Left ventricle myocardium inferior (tissue), 1 donor: ENCODE measurements at regions not wholly inside any gene's neighbourhood (a gene's known extent, or its start where the extent isn't known, plus 50 kb on each side); places are given as distances from the start of the nearest gene placed in this dataset.

Experiments used
- DNase-seq: peaks from one replicate; pipeline ENCODE4 v3.0.0-alpha.2; 2020
- H3K27ac ChIP-seq: fragments of 200-600 bp; replicated peaks from 2 replicates; pipeline ENCODE4 v1.8.0; 2021
- H3K27me3 ChIP-seq: fragments of 200-600 bp; 2 replicates; pipeline ENCODE4 v1.8.0; 2021; ENCODE audit warnings: low read depth
- H3K36me3 ChIP-seq: fragments of 200-600 bp; 2 replicates; pipeline ENCODE4 v1.8.0; 2021
- H3K4me1 ChIP-seq: fragments of 200-600 bp; 2 replicates; pipeline ENCODE4 v1.8.0; 2021
- H3K4me3 ChIP-seq: fragments of 200-600 bp; 2 replicates; pipeline ENCODE4 v1.8.0; 2021; ENCODE audit warnings: mild to moderate bottlenecking, moderate library complexity
- H3K9me3 ChIP-seq: fragments of 200-600 bp; replicated peaks from 2 replicates; pipeline ENCODE4 v1.8.0; 2021
- intact Hi-C: fragments of 100-400 bp; cut with micrococcal nuclease; formaldehyde crosslinking; loops from one replicate; pipeline ENCODE4 v1.11.0; 2022
- TF ChIP-seq, protein P1 (sequence below): fragments of 200-600 bp; IDR thresholded peaks from 2 replicates; pipeline ENCODE4 v1.8.0; 2021; ENCODE audit warnings: antibody characterized with exemption, mild to moderate bottlenecking, borderline replicate concordance
- donor health status: DM: no; HTN: yes; CAD: no; lungs with severe emphysema.

DNA sequence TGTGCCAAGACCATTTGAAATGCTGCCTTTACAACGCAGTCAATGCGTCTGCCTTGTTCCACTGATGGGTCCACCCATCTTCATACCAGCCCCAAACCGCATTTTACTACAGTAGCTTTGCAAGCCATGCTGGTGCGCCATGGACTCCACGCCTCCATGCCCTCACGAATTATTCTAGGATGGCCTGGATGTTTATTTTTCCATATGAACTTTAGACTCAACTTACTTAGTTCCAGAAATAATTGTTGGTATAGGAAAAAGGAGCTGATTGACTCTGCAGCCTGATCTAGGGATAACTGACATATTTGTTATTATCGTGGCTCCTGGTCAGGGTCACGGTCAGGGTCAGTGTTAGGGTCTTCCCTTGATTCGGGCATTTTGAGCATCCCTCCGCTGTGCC, 70.0 kb upstream of the ZNF469 start:
- no peak overlapping the region for H3K27ac ChIP-seq
- intact Hi-C loops, result no loop called here
- peak; percentile 2 for DNase-seq

DNA sequence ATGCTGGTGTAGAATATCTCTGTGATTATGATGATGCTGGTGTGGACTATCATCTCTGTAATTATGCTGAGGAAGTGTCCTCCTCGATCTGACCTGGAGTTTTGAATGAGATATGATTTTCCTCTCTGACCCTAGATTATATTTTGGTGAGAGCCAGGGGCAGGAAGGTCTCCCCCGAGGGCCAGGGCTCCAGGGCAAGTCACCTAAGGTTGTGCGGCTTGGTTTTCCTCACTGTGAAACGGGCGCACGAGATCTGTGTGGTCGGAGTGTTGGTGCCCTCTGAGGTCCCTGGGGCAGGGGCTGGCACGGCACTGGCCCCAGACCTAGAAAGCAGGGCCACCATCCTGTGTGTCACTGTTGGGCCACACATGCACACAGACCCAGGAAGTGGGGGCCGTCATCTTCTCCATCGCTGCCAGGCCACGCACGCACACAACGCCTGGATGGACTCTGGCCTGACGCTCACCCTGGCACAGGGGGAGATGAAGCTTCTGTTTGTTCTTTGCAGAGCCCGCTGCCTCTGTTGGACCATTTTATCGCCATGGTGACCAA, 67.7 kb upstream of the ZNF469 start:
- TF ChIP-seq, protein P1, sequence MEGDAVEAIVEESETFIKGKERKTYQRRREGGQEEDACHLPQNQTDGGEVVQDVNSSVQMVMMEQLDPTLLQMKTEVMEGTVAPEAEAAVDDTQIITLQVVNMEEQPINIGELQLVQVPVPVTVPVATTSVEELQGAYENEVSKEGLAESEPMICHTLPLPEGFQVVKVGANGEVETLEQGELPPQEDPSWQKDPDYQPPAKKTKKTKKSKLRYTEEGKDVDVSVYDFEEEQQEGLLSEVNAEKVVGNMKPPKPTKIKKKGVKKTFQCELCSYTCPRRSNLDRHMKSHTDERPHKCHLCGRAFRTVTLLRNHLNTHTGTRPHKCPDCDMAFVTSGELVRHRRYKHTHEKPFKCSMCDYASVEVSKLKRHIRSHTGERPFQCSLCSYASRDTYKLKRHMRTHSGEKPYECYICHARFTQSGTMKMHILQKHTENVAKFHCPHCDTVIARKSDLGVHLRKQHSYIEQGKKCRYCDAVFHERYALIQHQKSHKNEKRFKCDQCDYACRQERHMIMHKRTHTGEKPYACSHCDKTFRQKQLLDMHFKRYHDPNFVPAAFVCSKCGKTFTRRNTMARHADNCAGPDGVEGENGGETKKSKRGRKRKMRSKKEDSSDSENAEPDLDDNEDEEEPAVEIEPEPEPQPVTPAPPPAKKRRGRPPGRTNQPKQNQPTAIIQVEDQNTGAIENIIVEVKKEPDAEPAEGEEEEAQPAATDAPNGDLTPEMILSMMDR, result no peak
- intact Hi-C loops, result no loop called here
- H3K9me3 ChIP-seq, result no peaks in the 10 kb centered on the region
- DNase-seq, result no peak
- H3K4me3 ChIP-seq, result no peak overlapping the region
- peaks cover 25% of the 10 kb centered on the region for H3K4me1 ChIP-seq
- no peak overlapping the region for H3K27ac ChIP-seq
- H3K36me3 ChIP-seq, result no peaks in the 10 kb centered on the region
- peaks cover 40% of the 10 kb centered on the region for H3K27me3 ChIP-seq

More for the DNA sequence above, 70.0 kb upstream of the ZNF469 start:
- Histone ChIP-seq H3K27me3 (peaks cover 48% of the 10 kb centered on the region), H3K4me3 (no peak overlapping the region), H3K36me3 (no peaks in the 10 kb centered on the region), H3K9me3 (peaks cover 8% of the 10 kb centered on the region), H3K4me1 (peaks cover 18% of the 10 kb centered on the region)
- TF ChIP-seq, protein P1, result no peak

DNA sequence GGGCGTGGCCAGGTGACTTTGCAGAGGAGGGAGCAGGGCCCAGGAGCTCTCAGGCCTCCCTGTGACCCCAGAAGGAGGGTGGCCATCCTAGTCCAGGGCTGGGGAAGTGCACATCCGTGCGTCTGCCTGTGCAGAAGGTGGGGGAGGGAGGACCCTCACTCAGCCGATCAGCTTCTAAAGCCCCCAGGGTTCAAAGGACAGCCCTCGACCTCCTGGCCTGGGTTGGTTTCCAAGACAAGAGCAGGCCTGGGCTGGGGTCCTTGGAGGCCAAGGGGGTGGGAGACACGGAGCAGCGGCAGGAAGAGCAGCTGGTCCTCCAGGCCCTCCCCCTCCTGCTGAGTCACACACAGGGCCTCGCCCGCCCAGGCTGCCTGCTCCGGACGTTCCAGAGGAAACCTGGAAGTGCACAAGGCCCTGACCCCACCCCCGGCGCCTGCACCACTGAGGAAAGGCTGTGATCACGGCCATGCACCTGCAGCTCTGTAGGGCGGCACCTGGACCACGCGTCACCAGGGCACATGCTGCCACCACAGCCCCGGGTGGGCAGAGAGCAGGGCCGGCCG, 67.1 kb upstream of the ZNF469 start:
- intact Hi-C loops, result no loop called here
- no peak overlapping the region for H3K27ac ChIP-seq
- H3K36me3 ChIP-seq, result no peaks in the 10 kb centered on the region
- TF ChIP-seq, protein P1, result no peak
- DNase-seq, result peak; percentile 42
- H3K9me3 ChIP-seq, result no peaks in the 10 kb centered on the region
- H3K27me3 ChIP-seq, result peaks cover 38% of the 10 kb centered on the region
- H3K4me3 ChIP-seq, result peak overlapping the region; percentile 27
- peaks cover 25% of the 10 kb centered on the region for H3K4me1 ChIP-seq

DNA sequence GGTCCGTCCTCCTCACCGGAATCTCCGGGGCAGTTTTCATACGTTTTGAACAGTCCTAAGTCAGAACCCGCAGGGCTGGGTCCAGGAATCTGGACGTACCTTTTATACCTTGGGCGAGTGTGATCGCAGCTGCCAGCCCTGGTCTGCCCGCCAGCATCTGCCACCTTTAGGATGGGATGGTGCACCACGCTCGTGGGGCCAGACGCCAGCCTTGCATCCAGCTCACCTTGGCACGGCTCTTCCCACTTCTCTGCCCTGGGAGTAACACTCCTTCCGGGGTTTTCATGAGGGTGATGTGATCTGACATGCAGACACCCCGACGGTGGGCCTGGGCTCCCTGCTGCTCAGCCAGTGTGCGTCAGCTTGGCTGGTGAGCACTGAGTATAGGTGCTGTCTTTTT, 66.6 kb upstream of the ZNF469 start:
- no peak for DNase-seq
- Histone ChIP-seq H3K4me3 (peak overlapping the region; percentile 27), H3K27me3 (peaks cover 38% of the 10 kb centered on the region), H3K9me3 (no peaks in the 10 kb centered on the region), H3K27ac (no peak overlapping the region), H3K36me3 (no peaks in the 10 kb centered on the region), H3K4me1 (peaks cover 25% of the 10 kb centered on the region)
- TF ChIP-seq, protein P1, result no peak
- intact Hi-C loops, result no loop called here

DNA sequence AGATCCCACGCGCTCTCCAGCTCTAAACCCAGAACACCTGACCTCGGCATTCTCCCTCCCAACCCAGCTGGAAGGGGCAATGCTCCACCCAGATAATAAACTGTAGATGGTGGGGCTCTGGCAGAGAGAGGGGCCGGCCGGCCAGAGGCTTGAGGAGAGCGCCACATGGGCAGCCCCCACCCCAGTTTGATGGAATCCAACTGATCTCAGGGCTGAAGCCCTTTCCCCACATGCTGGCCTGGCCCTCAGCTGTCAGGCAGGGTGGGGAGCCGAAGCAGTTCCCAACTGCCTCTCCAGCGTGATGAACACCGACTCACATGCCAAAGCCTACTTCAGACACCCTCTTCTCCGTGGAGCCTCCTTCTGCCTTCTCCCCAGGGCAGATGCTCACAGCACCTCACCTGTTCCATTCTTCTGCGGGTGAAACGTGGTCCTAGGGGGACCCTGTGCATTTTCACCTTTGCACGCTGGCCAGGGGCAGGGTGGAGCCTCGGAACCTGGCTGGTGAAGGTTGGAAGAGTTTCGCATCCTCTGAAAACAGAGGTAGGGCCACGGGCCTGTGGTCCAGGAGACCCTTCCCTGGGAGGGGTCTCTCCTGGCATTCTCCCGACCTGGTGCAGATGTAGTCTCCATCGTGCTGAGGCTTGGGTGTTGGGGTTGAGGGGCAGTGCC, 65.7 kb upstream of the ZNF469 start:
- Histone ChIP-seq H3K27me3 (peaks cover 33% of the 10 kb centered on the region), H3K27ac (no peak overlapping the region), H3K36me3 (no peaks in the 10 kb centered on the region), H3K9me3 (no peaks in the 10 kb centered on the region), H3K4me1 (peaks cover 25% of the 10 kb centered on the region), H3K4me3 (no peak overlapping the region)
- intact Hi-C loops, result no loop called here
- no peak for DNase-seq
- TF ChIP-seq, protein P1, result no peak
